Peyer's patch (tissue), 4 donors: ENCODE measurements at regions not wholly inside any gene's neighbourhood (a gene's known extent, or its start where the extent isn't known, plus 50 kb on each side); places are given as distances from the start of the nearest gene placed in this dataset.

Source experiments
- POLR2A ChIP-seq, 2 donors: fragments of 450-650 bp; IDR thresholded peaks; one replicate each; pipeline ENCODE4 v1.5.1; 2017; ENCODE audit warnings: antibody characterized with exemption in 2 of 2, mild to moderate bottlenecking in 2 of 2, moderate library complexity in 2 of 2
- TF ChIP-seq, protein P1 (sequence below), 6 experiments: fragments of 450-650 bp in 4 of 6; fragments of 200-600 bp in 2 of 6; sonication (generic) in 1 of 6; IDR thresholded peaks; one replicate each; pipeline ENCODE4 v1.5.1; 2017 to 2019; ENCODE audit warnings: antibody characterized with exemption in 6 of 6, mild to moderate bottlenecking in 3 of 6, moderate library complexity in 1 of 6

DNA sequence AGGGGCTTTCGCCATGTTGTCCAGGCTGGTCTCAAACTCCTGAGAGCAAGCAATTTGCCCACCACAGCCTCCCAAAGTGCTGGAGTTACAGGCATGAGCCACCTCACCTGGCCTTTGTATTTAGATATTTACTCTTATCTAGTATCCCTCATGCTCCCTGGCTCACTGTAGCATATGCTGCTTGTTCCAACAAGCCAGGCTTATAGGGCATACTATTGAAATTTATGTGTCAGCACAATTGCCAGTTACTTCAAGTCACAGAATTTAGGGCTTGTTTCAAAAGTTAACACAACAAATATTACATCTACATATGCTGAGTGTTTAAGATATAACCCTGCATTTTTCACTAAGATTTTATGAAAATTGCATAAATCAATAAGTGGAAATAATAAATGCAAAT lies 469.2 kb upstream of the ZNF608 start:
- TF ChIP-seq, protein P1, sequence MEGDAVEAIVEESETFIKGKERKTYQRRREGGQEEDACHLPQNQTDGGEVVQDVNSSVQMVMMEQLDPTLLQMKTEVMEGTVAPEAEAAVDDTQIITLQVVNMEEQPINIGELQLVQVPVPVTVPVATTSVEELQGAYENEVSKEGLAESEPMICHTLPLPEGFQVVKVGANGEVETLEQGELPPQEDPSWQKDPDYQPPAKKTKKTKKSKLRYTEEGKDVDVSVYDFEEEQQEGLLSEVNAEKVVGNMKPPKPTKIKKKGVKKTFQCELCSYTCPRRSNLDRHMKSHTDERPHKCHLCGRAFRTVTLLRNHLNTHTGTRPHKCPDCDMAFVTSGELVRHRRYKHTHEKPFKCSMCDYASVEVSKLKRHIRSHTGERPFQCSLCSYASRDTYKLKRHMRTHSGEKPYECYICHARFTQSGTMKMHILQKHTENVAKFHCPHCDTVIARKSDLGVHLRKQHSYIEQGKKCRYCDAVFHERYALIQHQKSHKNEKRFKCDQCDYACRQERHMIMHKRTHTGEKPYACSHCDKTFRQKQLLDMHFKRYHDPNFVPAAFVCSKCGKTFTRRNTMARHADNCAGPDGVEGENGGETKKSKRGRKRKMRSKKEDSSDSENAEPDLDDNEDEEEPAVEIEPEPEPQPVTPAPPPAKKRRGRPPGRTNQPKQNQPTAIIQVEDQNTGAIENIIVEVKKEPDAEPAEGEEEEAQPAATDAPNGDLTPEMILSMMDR (IDR thresholded peaks at IDR 0.05), result no peak
- no peak for TF ChIP-seq POLR2A (IDR thresholded peaks at IDR 0.05)
